ENCODE measurements at regions not wholly inside any gene's neighbourhood (a gene's known extent, or its start where the extent isn't known, plus 50 kb on each side); places are given as distances from the start of the nearest gene placed in this dataset.
A peak's percentile ranks its signal among the peaks of the same experiment; 100 is the strongest.

DNA sequence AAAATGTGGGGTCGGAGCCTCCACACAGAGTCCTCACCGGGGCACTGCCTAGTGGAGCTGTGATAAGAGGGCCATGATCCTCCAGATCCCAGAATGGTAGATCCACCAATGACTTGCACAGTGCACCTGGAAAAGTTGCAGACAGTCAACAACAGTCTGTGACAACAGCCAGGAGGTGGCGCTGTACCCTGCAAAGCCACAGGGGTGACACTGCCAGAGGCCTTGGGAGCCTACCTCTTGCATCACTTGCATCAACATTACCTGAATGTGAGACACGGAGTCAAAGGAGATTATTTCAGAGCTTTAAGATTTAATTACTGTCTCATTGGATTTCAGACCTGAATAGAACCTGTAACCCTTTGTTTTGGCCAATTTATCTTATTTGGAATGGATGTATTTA lies 614.1 kb upstream of the CDH9 start:
- Histone ChIP-seq H3K23me2 (ENCODE audit: insufficient read length, low read depth, low read length, poor library complexity, severe bottlenecking) (no peaks in the 10 kb centered on the region), H4K5ac (ENCODE audit: insufficient read length, low read depth, low read length) (no peak overlapping the region), H3K14ac (ENCODE audit: insufficient read depth, low read length) (no peak overlapping the region), H3K4ac (ENCODE audit: low read depth, low read length) (no peak overlapping the region), H3K27ac (ENCODE audit: insufficient read length, low read depth, low read length) (no peak overlapping the region), H3K56ac (ENCODE audit: insufficient read length, low read depth, low read length) (no peak overlapping the region), H3T11ph (ENCODE audit: low read length) (no peak overlapping the region), H2BK20ac (ENCODE audit: low read depth, low read length, poor library complexity, severe bottlenecking) (no peak overlapping the region), H3K9ac (ENCODE audit: extremely low read depth, insufficient read length, low read length) (no peak overlapping the region), H2BK120ac (ENCODE audit: low read depth, low read length, poor library complexity, severe bottlenecking) (no peak overlapping the region), H2AK5ac (ENCODE audit: insufficient read length, low read length) (no peak overlapping the region), H4K20me1 (ENCODE audit: control insufficient read depth, insufficient read depth, insufficient read length) (no peaks in the 10 kb centered on the region), H3K4me1 (ENCODE audit: insufficient read depth, low read length) (no peaks in the 10 kb centered on the region), H3K18ac (ENCODE audit: insufficient read length, low read depth, low read length) (no peak overlapping the region), H2BK15ac (ENCODE audit: low read depth, low read length) (no peak overlapping the region), H3K79me1 (ENCODE audit: insufficient read depth, low read depth, low read length, poor library complexity, severe bottlenecking) (no peaks in the 10 kb centered on the region), H3K27me3 (ENCODE audit: insufficient read depth, low read length) (no peaks in the 10 kb centered on the region), H3K4me2 (ENCODE audit: insufficient read depth, insufficient read length, low read length) (no peak overlapping the region), H4K91ac (ENCODE audit: insufficient read length, low read depth, low read length) (no peak overlapping the region), H3K23ac (ENCODE audit: insufficient read length, low read depth, low read length) (no peak overlapping the region), H2BK5ac (ENCODE audit: insufficient read length, low read length) (no peak overlapping the region), H2AFZ (ENCODE audit: low read length) (no peak overlapping the region), H3K79me2 (ENCODE audit: insufficient read depth, low read length) (no peaks in the 10 kb centered on the region), H3K9me3 (ENCODE audit: control insufficient read depth, low read depth, low read length) (no peaks in the 10 kb centered on the region), H4K8ac (replicated peaks; ENCODE audit: insufficient read length, low read depth, low read length) (no peak overlapping the region), H2BK12ac (ENCODE audit: insufficient read length, low read depth, low read length) (no peak overlapping the region)
- H3K4me3 Mint-ChIP-seq = no peak overlapping the region
- H3K27ac Mint-ChIP-seq = no peak overlapping the region; a peak in 2 of 7 replicates
- H3K27me3 Mint-ChIP-seq (ENCODE audit: low read depth) = no peaks in the 10 kb centered on the region
- peaks cover 6 to 13% of the 10 kb centered on the region in 2 experiments; a peak in 4 of 5 replicates for H3K9me3 Mint-ChIP-seq
- peaks cover 4 to 7% (median 6%) of the 10 kb centered on the region in 3 experiments; a peak in 6 of 7 replicates for H3K36me3 Mint-ChIP-seq (ENCODE audit: insufficient read depth in 1 of 3, low read depth in 3 of 3)
- DNase-seq = peak; percentile 62
- no CpG with 5 or more reads among the region's 4 CpGs for WGBS (ENCODE audit: extremely low coverage, insufficient read length, low lambda C conversion rate)
- TF ChIP-seq, protein P1, sequence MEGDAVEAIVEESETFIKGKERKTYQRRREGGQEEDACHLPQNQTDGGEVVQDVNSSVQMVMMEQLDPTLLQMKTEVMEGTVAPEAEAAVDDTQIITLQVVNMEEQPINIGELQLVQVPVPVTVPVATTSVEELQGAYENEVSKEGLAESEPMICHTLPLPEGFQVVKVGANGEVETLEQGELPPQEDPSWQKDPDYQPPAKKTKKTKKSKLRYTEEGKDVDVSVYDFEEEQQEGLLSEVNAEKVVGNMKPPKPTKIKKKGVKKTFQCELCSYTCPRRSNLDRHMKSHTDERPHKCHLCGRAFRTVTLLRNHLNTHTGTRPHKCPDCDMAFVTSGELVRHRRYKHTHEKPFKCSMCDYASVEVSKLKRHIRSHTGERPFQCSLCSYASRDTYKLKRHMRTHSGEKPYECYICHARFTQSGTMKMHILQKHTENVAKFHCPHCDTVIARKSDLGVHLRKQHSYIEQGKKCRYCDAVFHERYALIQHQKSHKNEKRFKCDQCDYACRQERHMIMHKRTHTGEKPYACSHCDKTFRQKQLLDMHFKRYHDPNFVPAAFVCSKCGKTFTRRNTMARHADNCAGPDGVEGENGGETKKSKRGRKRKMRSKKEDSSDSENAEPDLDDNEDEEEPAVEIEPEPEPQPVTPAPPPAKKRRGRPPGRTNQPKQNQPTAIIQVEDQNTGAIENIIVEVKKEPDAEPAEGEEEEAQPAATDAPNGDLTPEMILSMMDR (conservative IDR thresholded peaks at IDR 0.05) = peak; percentile 63
- H3K4me1 Mint-ChIP-seq = no peaks in the 10 kb centered on the region

All from H9 (cell line).